H1 (cell line): ENCODE measurements at regions not wholly inside any gene's neighbourhood (a gene's known extent, or its start where the extent isn't known, plus 50 kb on each side); places are given as distances from the start of the nearest gene placed in this dataset.

Experiments used
- CTCF ChIA-PET: fragments of 300-600 bp; sonication (Branson Sonifier 250); formaldehyde crosslinking; loops from one replicate; lab custom pipeline; 2021; ENCODE audit not compliant: partially characterized antibody; lab: Charles Lee
- POLR2A ChIA-PET: fragments of 300-600 bp; sonication (Branson Sonifier 250); formaldehyde crosslinking; loops from one replicate; lab custom pipeline; 2021; ENCODE audit warnings: inconsistent platforms; ENCODE audit not compliant: partially characterized antibody; lab: Charles Lee
- DNase-seq, 2 experiments: peaks; one replicate each; pipeline versions ENCODE4 v3.0.0 to v3.0.0-alpha.2; 2010 to 2022; ENCODE audit warnings: low spot score in 2 of 2, low read depth in 1 of 2, mixed read lengths in 1 of 2
- FAIRE-seq: peaks from 2 replicates; lab custom pipeline; 2011; peaks lifted over from hg19 to GRCh38; lab: Jason Lieb, UNC
- H2AFZ ChIP-seq: 2 replicates; pipeline ENCODE4 v1.8.1; 2012; ENCODE audit warnings: low read length, inconsistent platforms
- H2AK5ac ChIP-seq: 2 replicates; pipeline ENCODE4 v1.6.1; 2013; ENCODE audit warnings: low read depth, low read length
- H2BK120ac ChIP-seq: replicated peaks from 2 replicates; pipeline ENCODE3; 2013; ENCODE audit warnings: low read depth, low read length, inconsistent platforms
- H2BK12ac ChIP-seq: 2 replicates; pipeline ENCODE4 v1.6.1; 2013; ENCODE audit warnings: low read depth, low read length
- H2BK15ac ChIP-seq: 2 replicates; pipeline ENCODE4 v1.6.1; 2013; ENCODE audit warnings: low read length
- H2BK20ac ChIP-seq: 2 replicates; pipeline ENCODE4 v1.6.1; 2013; ENCODE audit warnings: low read length
- H2BK5ac ChIP-seq: 2 replicates; pipeline ENCODE4 v1.6.1; 2013; ENCODE audit warnings: low read depth, low read length
- H3K14ac ChIP-seq: 2 replicates; pipeline ENCODE4 v1.6.1; 2013; ENCODE audit warnings: inconsistent platforms; ENCODE audit not compliant: insufficient read length
- H3K18ac ChIP-seq: 2 replicates; pipeline ENCODE4 v1.6.1; 2013; ENCODE audit warnings: low read length; ENCODE audit errors: extremely low read depth
- H3K23ac ChIP-seq: 2 replicates; pipeline ENCODE4 v1.6.1; 2013; ENCODE audit warnings: inconsistent platforms; ENCODE audit not compliant: insufficient read length
- H3K23me2 ChIP-seq: 2 replicates; pipeline ENCODE4 v1.6.1; 2013; ENCODE audit warnings: low read depth, low read length
- H3K27ac ChIP-seq: 2 replicates; pipeline ENCODE4 v1.6.1; 2011; ENCODE audit warnings: low read depth, low read length, inconsistent platforms
- H3K27me3 ChIP-seq, 4 experiments: replicated peaks in 1 of 4; 1 replicate in 1 of 4; 2 replicates in 3 of 4; pipeline versions ENCODE4 v1.6.1 to v1.8.1; 2011 to 2013; ENCODE audit warnings: low read length in 3 of 4, mild to moderate bottlenecking in 3 of 4, inconsistent platforms in 2 of 4, mixed read lengths in 2 of 4, moderate library complexity in 1 of 4; ENCODE audit not compliant: control insufficient read depth in 3 of 4, insufficient read depth in 3 of 4; ENCODE audit errors: extremely low read depth in 1 of 4
- H3K36me3 ChIP-seq, 4 experiments: 2 replicates each; pipeline versions ENCODE4 v1.6.1 to v1.8.1; 2011 to 2013; ENCODE audit warnings: mild to moderate bottlenecking in 4 of 4, low read length in 3 of 4, moderate library complexity in 2 of 4, control low read depth in 1 of 4, inconsistent platforms in 1 of 4; ENCODE audit not compliant: insufficient read depth in 4 of 4, control insufficient read depth in 2 of 4
- H3K4ac ChIP-seq: replicated peaks from 2 replicates; pipeline ENCODE3; 2013; ENCODE audit warnings: low read length, low read depth, mixed read lengths, inconsistent platforms; ENCODE audit not compliant: insufficient read length
- H3K4me1 ChIP-seq, 4 experiments: replicated peaks in 1 of 4; 1 replicate in 1 of 4; 2 replicates in 3 of 4; pipeline versions ENCODE4 v1.6.1 to v1.8.1; 2011 to 2013; ENCODE audit warnings: low read length in 3 of 4, inconsistent platforms in 2 of 4, mixed read lengths in 1 of 4; ENCODE audit not compliant: insufficient read depth in 4 of 4, control insufficient read depth in 3 of 4
- H3K4me2 ChIP-seq, 2 experiments: 2 replicates each; pipeline versions ENCODE4 v1.6.1 to v1.8.1; 2011 to 2013; ENCODE audit warnings: low read depth in 2 of 2, low read length in 2 of 2, control low read depth in 1 of 2, inconsistent platforms in 1 of 2, mild to moderate bottlenecking in 1 of 2; ENCODE audit not compliant: insufficient read depth in 1 of 2
- H3K4me3 ChIP-seq, 4 experiments: fragments of 200-600, 300-600 bp in 1 of 4; sonication (generic), shearing (Covaris generic), sonication (Bioruptor Twin) in 1 of 4; 2 replicates each; pipeline versions ENCODE4 v1.5.1 to v1.8.1; 2011 to 2016; ENCODE audit warnings: low read length in 4 of 4, low read depth in 3 of 4, control low read depth in 2 of 4, inconsistent platforms in 2 of 4, mild to moderate bottlenecking in 2 of 4, mixed read lengths in 1 of 4, moderate library complexity in 1 of 4; ENCODE audit not compliant: insufficient read depth in 2 of 4; ENCODE audit errors: extremely low read depth in 1 of 4
- H3K56ac ChIP-seq: replicated peaks from 2 replicates; pipeline ENCODE3; 2013; ENCODE audit warnings: low read depth, mild to moderate bottlenecking, mixed read lengths, low read length, inconsistent platforms; ENCODE audit not compliant: insufficient read length
- H3K79me1 ChIP-seq: 2 replicates; pipeline ENCODE4 v1.6.1; 2013; ENCODE audit warnings: low read depth, low read length, control low read depth
- H3K79me2 ChIP-seq, 2 experiments: 2 replicates each; pipeline versions ENCODE4 v1.6.1 to v1.8.1; 2012 to 2013; ENCODE audit warnings: low read length in 2 of 2, mild to moderate bottlenecking in 2 of 2, inconsistent platforms in 1 of 2; ENCODE audit not compliant: insufficient read depth in 2 of 2, control insufficient read depth in 1 of 2
- H3K9ac ChIP-seq, 4 experiments: replicated peaks in 1 of 4; 1 replicate in 1 of 4; 2 replicates in 3 of 4; pipeline versions ENCODE4 v1.6.1 to v1.8.1; 2011 to 2013; ENCODE audit warnings: low read depth in 3 of 4, low read length in 3 of 4, control low read depth in 2 of 4, mild to moderate bottlenecking in 2 of 4, moderate library complexity in 2 of 4, inconsistent platforms in 1 of 4; ENCODE audit errors: extremely low read depth in 1 of 4
- H3K9me3 ChIP-seq, 2 experiments: 2 replicates each; pipeline versions ENCODE4 v1.6.1 to v1.8.1; 2012 to 2013; ENCODE audit warnings: mild to moderate bottlenecking in 2 of 2, moderate library complexity in 2 of 2, control low read depth in 1 of 2, inconsistent platforms in 1 of 2, low read depth in 1 of 2, low read length in 1 of 2, mixed read lengths in 1 of 2; ENCODE audit not compliant: insufficient read depth in 2 of 2
- H4K20me1 ChIP-seq, 2 experiments: replicated peaks in 1 of 2; 2 replicates each; pipeline versions ENCODE3 to v1.8.1; 2011 to 2013; ENCODE audit warnings: inconsistent platforms in 2 of 2, low read length in 2 of 2, mild to moderate bottlenecking in 1 of 2; ENCODE audit not compliant: insufficient read depth in 2 of 2, control insufficient read depth in 1 of 2
- H4K5ac ChIP-seq: 2 replicates; pipeline ENCODE4 v1.6.1; 2013; ENCODE audit warnings: low read length, low read depth, mixed read lengths, inconsistent platforms; ENCODE audit not compliant: insufficient read length
- H4K8ac ChIP-seq: 2 replicates; pipeline ENCODE4 v1.8.0; 2013; ENCODE audit warnings: mild to moderate bottlenecking, moderate library complexity, low read length, inconsistent platforms; ENCODE audit not compliant: insufficient read depth; ENCODE audit errors: extremely low read depth
- H4K91ac ChIP-seq: replicated peaks from 2 replicates; pipeline ENCODE3; 2013; ENCODE audit warnings: low read length, mixed read lengths, inconsistent platforms; ENCODE audit not compliant: insufficient read length
- BRCA1 ChIP-seq: IDR thresholded peaks from 2 replicates; pipeline ENCODE4 v1.6.1; 2012; ENCODE audit warnings: low read depth, low read length, improper control_type of control experiment
- CHD1 ChIP-seq: IDR thresholded peaks from 2 replicates; pipeline ENCODE4 v1.6.1; 2012; ENCODE audit warnings: low read depth, low read length, improper control_type of control experiment
- CHD2 ChIP-seq: IDR thresholded peaks from 2 replicates; pipeline ENCODE4 v1.6.1; 2012; ENCODE audit warnings: low read length, improper control_type of control experiment
- CREB1 ChIP-seq: IDR thresholded peaks from 2 replicates; pipeline ENCODE4 v1.6.1; 2012; ENCODE audit warnings: inconsistent platforms
- CTCF ChIP-seq, 3 experiments: IDR thresholded peaks; 1 replicate in 2 of 3; 2 replicates in 1 of 3; pipeline versions ENCODE4 v1.5.1 to v1.6.1; 2011; ENCODE audit warnings: low read length in 3 of 3, mild to moderate bottlenecking in 3 of 3, inconsistent platforms in 2 of 3, low read depth in 1 of 3, moderate library complexity in 1 of 3; ENCODE audit not compliant: insufficient read depth in 1 of 3; ENCODE audit errors: control extremely low read depth in 1 of 3
- FOSL1 ChIP-seq: IDR thresholded peaks from 2 replicates; pipeline ENCODE4 v1.6.1; 2011; ENCODE audit warnings: mild to moderate bottlenecking, low read depth, low read length, moderate library complexity; ENCODE audit not compliant: insufficient read depth
- HDAC2 ChIP-seq, 2 experiments: fragments of 300-600 bp in 1 of 2; sonication (generic) in 1 of 2; IDR thresholded peaks; 2 replicates each; pipeline ENCODE4 v1.6.1; 2011 to 2012; ENCODE audit warnings: low read depth in 2 of 2, low read length in 2 of 2, mild to moderate bottlenecking in 2 of 2, moderate library complexity in 2 of 2, borderline replicate concordance in 1 of 2, inconsistent platforms in 1 of 2
- JUN ChIP-seq: IDR thresholded peaks from 2 replicates; pipeline ENCODE4 v1.6.1; 2011; ENCODE audit warnings: low read depth, mild to moderate bottlenecking, improper control_type of control experiment, low read length
- MAX ChIP-seq: IDR thresholded peaks from 2 replicates; pipeline ENCODE4 v1.6.1; 2012; ENCODE audit warnings: inconsistent platforms
- POLR2AphosphoS5 ChIP-seq: IDR thresholded peaks from 2 replicates; pipeline ENCODE4 v1.6.1; 2011; ENCODE audit warnings: low read depth, low read length
- SAP30 ChIP-seq: fragments of 300-600 bp; sonication (generic); IDR thresholded peaks from 2 replicates; pipeline ENCODE4 v1.7.1; 2012; ENCODE audit warnings: low read length, moderate library complexity, mild to moderate bottlenecking, inconsistent platforms; ENCODE audit not compliant: insufficient read depth, insufficient replicate concordance
- TAF1 ChIP-seq: IDR thresholded peaks from 2 replicates; pipeline ENCODE4 v1.6.1; 2011; ENCODE audit warnings: mild to moderate bottlenecking, low read depth, low read length
- TEAD4 ChIP-seq: IDR thresholded peaks from 2 replicates; pipeline ENCODE4 v1.6.1; 2012; ENCODE audit warnings: low read depth, low read length, inconsistent platforms, mixed read lengths
- WGBS, 2 experiments: shearing (Covaris generic) in 1 of 2; methylation state at CpG; one replicate each; pipeline versions ENCODE4 v1.1.6 to v1.1.7; 2013 to 2015; ENCODE audit warnings: low lambda C conversion rate in 2 of 2, mixed read lengths in 2 of 2, inconsistent platforms in 1 of 2, low coverage in 1 of 2, missing lambda C conversion rate in 1 of 2; ENCODE audit not compliant: insufficient replicate concordance in 2 of 2, insufficient coverage in 1 of 2, insufficient read length in 1 of 2; ENCODE audit errors: extremely low coverage in 1 of 2, missing lambda C conversion rate in 1 of 2; 5-methylcytosine and 5-hydroxymethylcytosine counted together

- Histone ChIP-seq H3K9me3 (no peaks in the 10 kb centered on the region), H3K4me2 (no peak overlapping the region), H4K91ac (no peak overlapping the region), H3K18ac (no peak overlapping the region), H2BK15ac (no peak overlapping the region), H3K23me2 (no peaks in the 10 kb centered on the region), H3K27ac (no peak overlapping the region), H2BK20ac (no peak overlapping the region), H3K36me3 (no peaks in the 10 kb centered on the region), H3K14ac (no peak overlapping the region), H2AK5ac (no peak overlapping the region), H3K4me3 (no peak overlapping the region), H4K8ac (no peak overlapping the region), H3K79me2 (no peaks in the 10 kb centered on the region), H3K4me1 (no peaks in the 10 kb centered on the region), H3K27me3 (no peaks in the 10 kb centered on the region), H3K56ac (no peak overlapping the region), H2BK12ac (no peak overlapping the region), H3K79me1 (no peaks in the 10 kb centered on the region), H3K23ac (no peak overlapping the region), H2AFZ (no peak overlapping the region), H3K9ac (no peak overlapping the region), H3K4ac (no peak overlapping the region), H4K5ac (no peak overlapping the region), H2BK5ac (no peak overlapping the region), H4K20me1 (no peaks in the 10 kb centered on the region), H2BK120ac (no peak overlapping the region)
- POLR2A ChIA-PET = no interaction called here
- CTCF ChIA-PET = no interaction called here
- 93% methylated on average over 2 of the region's 2 CpGs; no CpG with 5 or more reads in 1 of the 2 experiments for WGBS, 2 experiments
- DNase-seq = no peak
- FAIRE-seq = no peak
- TF ChIP-seq CHD2 (no peak), TEAD4 (no peak), CREB1 (no peak), MAX (no peak), POLR2AphosphoS5 (no peak), JUN (no peak), SAP30 (no peak), CHD1 (no peak), CTCF (IDR thresholded peaks at IDR 0.05; ENCODE audit: control extremely low read depth in 1 of 3, insufficient read depth in 1 of 3, low read depth in 1 of 3, low read length in 3 of 3) (no peak), BRCA1 (no peak), HDAC2 (IDR thresholded peaks at IDR 0.05; ENCODE audit: borderline replicate concordance in 1 of 2, low read depth in 2 of 2, low read length in 2 of 2) (no peak), TAF1 (no peak), FOSL1 (no peak)
Measured at GRCh38 chr5:144778561-144778960, 607.9 kb downstream of the KCTD16 start.
